ENCODE measurements at regions not wholly inside any gene's neighbourhood (a gene's known extent, or its start where the extent isn't known, plus 50 kb on each side); places are given as distances from the start of the nearest gene placed in this dataset.

- no peak overlapping the region for H3K4me3 ChIP-seq (ENCODE audit: low read depth, low read length)
- DNase-seq (ENCODE audit: low read depth): no peak
- TF ChIP-seq POLR2A (IDR thresholded peaks at IDR 0.05; ENCODE audit: extremely low read depth, insufficient read length) (no peak), MAX (IDR thresholded peaks at IDR 0.05; ENCODE audit: low read depth, low read length) (no peak), MYC (IDR thresholded peaks at IDR 0.05; ENCODE audit: low read depth, low read length) (no peak)
These were observed 63.9 kb downstream of the GCNT4 start for GRCh38 chr5:74988273-74988983.

DNA sequence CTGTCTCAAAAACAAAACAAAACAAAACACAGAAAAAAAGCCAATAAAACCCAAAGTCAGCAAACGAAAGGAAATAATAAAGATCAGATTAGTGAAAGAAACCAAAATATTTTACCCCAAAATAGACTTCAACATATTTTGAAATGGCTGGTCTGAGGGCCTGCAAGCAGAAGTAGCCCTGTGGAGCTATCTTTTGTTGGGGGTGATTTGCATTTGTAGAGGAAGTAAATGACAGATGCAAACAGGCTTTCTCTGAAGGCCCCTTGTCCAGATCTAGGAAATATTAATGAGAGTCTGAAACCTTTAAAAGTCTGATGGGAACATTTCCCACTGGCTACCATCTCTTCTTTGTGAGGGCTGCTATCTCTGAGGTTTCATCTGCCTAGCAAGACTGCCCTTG is 74.0 kb downstream of the GCNT4 start:
- TF ChIP-seq POLR2A (IDR thresholded peaks at IDR 0.05; ENCODE audit: extremely low read depth, insufficient read length): no peak
- TF ChIP-seq CTCF (IDR thresholded peaks at IDR 0.05; ENCODE audit: low read depth, low read length): no peak
- TF ChIP-seq MYC (IDR thresholded peaks at IDR 0.05; ENCODE audit: low read depth, low read length): no peak
- no peak for TF ChIP-seq MAX (IDR thresholded peaks at IDR 0.05; ENCODE audit: low read depth, low read length)
- no peak overlapping the region for H3K4me3 ChIP-seq (ENCODE audit: low read depth, low read length)
- DNase-seq (ENCODE audit: low read depth): no peak

DNA sequence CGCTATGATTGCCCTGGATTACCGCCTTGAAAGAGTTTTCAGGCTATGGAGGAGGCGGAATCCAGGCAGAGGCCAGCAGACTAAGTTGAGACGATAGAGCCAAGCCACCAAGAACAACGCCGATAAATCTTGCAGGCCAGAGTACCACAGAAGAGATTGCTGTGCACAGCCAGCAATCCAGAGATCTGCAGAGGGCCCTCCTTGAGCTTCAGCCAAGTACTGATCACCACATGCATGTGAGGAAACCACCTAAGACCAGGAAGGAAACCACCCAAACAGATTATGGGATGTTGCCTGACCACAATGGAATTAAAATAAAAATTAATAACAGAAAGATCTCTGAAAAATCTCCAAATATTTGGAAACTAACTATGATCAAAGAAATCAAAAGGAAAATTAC is 74.9 kb downstream of the GCNT4 start:
- H3K4me3 ChIP-seq (ENCODE audit: low read depth, low read length): no peak overlapping the region
- no peak for TF ChIP-seq CTCF (IDR thresholded peaks at IDR 0.05; ENCODE audit: low read depth, low read length)
- no peak for TF ChIP-seq POLR2A (IDR thresholded peaks at IDR 0.05; ENCODE audit: extremely low read depth, insufficient read length)
- no peak for TF ChIP-seq MAX (IDR thresholded peaks at IDR 0.05; ENCODE audit: low read depth, low read length)
- no peak for TF ChIP-seq MYC (IDR thresholded peaks at IDR 0.05; ENCODE audit: low read depth, low read length)
- DNase-seq (ENCODE audit: low read depth): no peak

GRCh38 chr5:74976651-74977050 is 75.7 kb downstream of the GCNT4 start:
- DNase-seq (ENCODE audit: low read depth): no peak
- no peak overlapping the region for H3K4me3 ChIP-seq (ENCODE audit: low read depth, low read length)
- TF ChIP-seq MAX (IDR thresholded peaks at IDR 0.05; ENCODE audit: low read depth, low read length) (no peak), CTCF (IDR thresholded peaks at IDR 0.05; ENCODE audit: low read depth, low read length) (no peak), POLR2A (IDR thresholded peaks at IDR 0.05; ENCODE audit: extremely low read depth, insufficient read length) (no peak), MYC (IDR thresholded peaks at IDR 0.05; ENCODE audit: low read depth, low read length) (no peak)

DNA sequence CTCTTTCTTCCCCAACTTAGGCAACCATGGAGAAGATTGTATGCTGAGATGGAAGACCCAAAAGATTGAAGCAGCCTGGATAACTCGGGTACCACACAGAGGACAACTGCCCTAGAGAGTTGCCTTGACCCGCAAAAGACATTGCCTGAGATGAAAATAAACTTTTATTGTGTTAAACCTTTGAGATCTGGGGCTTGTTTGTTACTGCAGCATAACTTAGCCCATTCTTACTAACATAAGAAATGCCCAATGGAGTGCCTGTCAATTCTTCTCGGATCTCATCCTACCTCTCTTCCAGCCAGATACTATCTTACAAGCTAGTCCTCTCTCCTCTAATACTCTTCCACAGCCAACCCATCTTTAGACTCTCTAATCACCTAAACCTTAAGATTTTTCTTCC is 76.8 kb downstream of the GCNT4 start:
- no peak for DNase-seq (ENCODE audit: low read depth)
- H3K4me3 ChIP-seq (ENCODE audit: low read depth, low read length): no peak overlapping the region
- TF ChIP-seq POLR2A (IDR thresholded peaks at IDR 0.05; ENCODE audit: extremely low read depth, insufficient read length): no peak
- no peak for TF ChIP-seq CTCF (IDR thresholded peaks at IDR 0.05; ENCODE audit: low read depth, low read length)
- no peak for TF ChIP-seq MYC (IDR thresholded peaks at IDR 0.05; ENCODE audit: low read depth, low read length)
- TF ChIP-seq MAX (IDR thresholded peaks at IDR 0.05; ENCODE audit: low read depth, low read length): no peak

- H3K4me3 ChIP-seq (ENCODE audit: low read depth, low read length): no peak overlapping the region
- DNase-seq (ENCODE audit: low read depth): no peak
- TF ChIP-seq CTCF (IDR thresholded peaks at IDR 0.05; ENCODE audit: low read depth, low read length) (no peak), MYC (IDR thresholded peaks at IDR 0.05; ENCODE audit: low read depth, low read length) (no peak), MAX (IDR thresholded peaks at IDR 0.05; ENCODE audit: low read depth, low read length) (no peak), POLR2A (IDR thresholded peaks at IDR 0.05; ENCODE audit: extremely low read depth, insufficient read length) (no peak)
These were observed 77.8 kb downstream of the GCNT4 start for GRCh38 chr5:74974451-74975091.

All from NB4 (cell line).